Heart left ventricle (tissue), 13 donors: ENCODE measurements at regions not wholly inside any gene's neighbourhood (a gene's known extent, or its start where the extent isn't known, plus 50 kb on each side); places are given as distances from the start of the nearest gene placed in this dataset.

Experiments
- POLR2A ChIP-seq, 2 donors: fragments of 450-650 bp; IDR thresholded peaks; one replicate each; pipeline ENCODE4 v1.6.1; 2017; ENCODE audit warnings: antibody characterized with exemption in 2 of 2, mild to moderate bottlenecking in 2 of 2, moderate library complexity in 2 of 2
- TF ChIP-seq, protein P1 (sequence below), 12 donors: fragments of 200-600 bp; sonication (generic) in 4 of 12; IDR thresholded peaks; one replicate each; pipeline versions ENCODE4 v1.5.0 to v1.8.0; 2018 to 2022; ENCODE audit warnings: antibody characterized with exemption in 12 of 12, mild to moderate bottlenecking in 5 of 12
- donor health status: ischemic (EF 13 %, LVEDD 7.1; RV severe dilation, severe dysfunction).
- donor health status: DM: no; HTN: yes; CAD: no.
- donor health status: DM: no; HTN: no; CAD: no.
- donor health status: ischemic (EF 25% LVEDD 6.9; RV normal size, moderate dysfunction).
- donor health status: ischemic (EF 25% LVEDD 5.7; RV mildly dilated, moderate dysfunction).
- donor health status: ischemic (EF 35%, LVEDD 5.7; RV mildly dilated, moderate dysfunction).
- donor health status: nonischemic (EF 11% LVEDD 7.7; RV severe dilation, severe dysfunction).
- donor health status: DM: yes; HTN: yes; CAD: no.
- donor health status: PGD.
- donor health status: ischemic (EF 29% LVEDD 5.4; RV normal size, mild dysfunction).
- donor health status: nonischemic (EF 23%, LVEDD 6.1; RV moderate dilation, normal function).

DNA sequence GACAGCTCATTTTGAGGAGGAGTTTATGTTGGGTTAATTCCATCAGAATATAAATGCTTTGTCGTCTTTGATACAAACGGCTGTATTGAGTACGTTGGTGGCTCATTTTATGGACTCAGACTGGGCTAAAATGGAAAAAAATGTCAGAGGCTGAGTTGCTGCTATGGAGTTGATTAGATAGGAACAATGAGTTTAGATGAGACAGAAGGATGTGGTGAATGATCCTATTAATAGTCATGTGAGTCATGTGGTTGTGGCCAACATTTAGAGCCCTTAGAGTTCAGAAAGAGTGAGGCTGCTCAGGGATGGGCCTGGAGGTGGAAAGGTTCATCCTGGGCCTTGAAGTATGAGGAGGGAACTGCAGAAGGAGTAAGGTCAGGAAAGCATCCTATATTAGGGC is 434.2 kb downstream of the MEIS1 start:
- TF ChIP-seq, protein P1, sequence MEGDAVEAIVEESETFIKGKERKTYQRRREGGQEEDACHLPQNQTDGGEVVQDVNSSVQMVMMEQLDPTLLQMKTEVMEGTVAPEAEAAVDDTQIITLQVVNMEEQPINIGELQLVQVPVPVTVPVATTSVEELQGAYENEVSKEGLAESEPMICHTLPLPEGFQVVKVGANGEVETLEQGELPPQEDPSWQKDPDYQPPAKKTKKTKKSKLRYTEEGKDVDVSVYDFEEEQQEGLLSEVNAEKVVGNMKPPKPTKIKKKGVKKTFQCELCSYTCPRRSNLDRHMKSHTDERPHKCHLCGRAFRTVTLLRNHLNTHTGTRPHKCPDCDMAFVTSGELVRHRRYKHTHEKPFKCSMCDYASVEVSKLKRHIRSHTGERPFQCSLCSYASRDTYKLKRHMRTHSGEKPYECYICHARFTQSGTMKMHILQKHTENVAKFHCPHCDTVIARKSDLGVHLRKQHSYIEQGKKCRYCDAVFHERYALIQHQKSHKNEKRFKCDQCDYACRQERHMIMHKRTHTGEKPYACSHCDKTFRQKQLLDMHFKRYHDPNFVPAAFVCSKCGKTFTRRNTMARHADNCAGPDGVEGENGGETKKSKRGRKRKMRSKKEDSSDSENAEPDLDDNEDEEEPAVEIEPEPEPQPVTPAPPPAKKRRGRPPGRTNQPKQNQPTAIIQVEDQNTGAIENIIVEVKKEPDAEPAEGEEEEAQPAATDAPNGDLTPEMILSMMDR (IDR thresholded peaks at IDR 0.05), result no peak
- TF ChIP-seq POLR2A (IDR thresholded peaks at IDR 0.05), result no peak
